ENCODE measurements at regions not wholly inside any gene's neighbourhood (a gene's known extent, or its start where the extent isn't known, plus 50 kb on each side); places are given as distances from the start of the nearest gene placed in this dataset.

GRCh38 chr15:72836676-72837330 is 53.2 kb upstream of the ADPGK start:
- TF ChIP-seq PKNOX1 (IDR thresholded peaks at IDR 0.05) (no peak), LEF1 (IDR thresholded peaks at IDR 0.05; ENCODE audit: borderline replicate concordance) (no peak), L3MBTL2 (conservative IDR thresholded peaks at IDR 0.05) (no peak), HDGF (IDR thresholded peaks at IDR 0.05; ENCODE audit: borderline replicate concordance) (no peak), SP1 (IDR thresholded peaks at IDR 0.05) (no peak), SUZ12 (IDR thresholded peaks at IDR 0.05) (no peak), FOXA1 (IDR thresholded peaks at IDR 0.05) (no peak), BHLHE40 (IDR thresholded peaks at IDR 0.05; ENCODE audit: borderline replicate concordance) (no peak)

Measured in HEK293T (cell line).